ENCODE measurements at regions not wholly inside any gene's neighbourhood (a gene's known extent, or its start where the extent isn't known, plus 50 kb on each side); places are given as distances from the start of the nearest gene placed in this dataset.

DNA sequence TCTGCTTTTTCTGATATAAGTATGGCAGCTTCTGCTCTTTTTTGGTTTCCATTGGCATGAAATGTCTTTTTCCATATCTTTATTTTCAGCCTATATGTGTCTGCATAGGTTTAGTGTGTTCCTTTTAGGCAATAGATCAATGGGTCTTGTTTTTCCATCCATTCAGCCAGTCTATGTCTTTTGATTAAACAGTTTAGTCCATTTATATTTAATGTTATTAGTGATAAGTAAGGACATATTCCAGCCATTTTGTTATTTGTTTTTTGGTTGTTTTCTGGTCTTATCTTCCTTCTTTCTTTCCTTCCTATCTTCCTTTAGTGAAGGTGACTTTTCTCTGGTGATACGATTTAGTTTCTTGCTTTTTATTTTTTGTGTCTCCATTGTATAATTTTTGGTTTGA lies 101.3 kb upstream of the LRRC3B start (continued):
- TF ChIP-seq PHF8 (conservative IDR thresholded peaks at IDR 0.05; ENCODE audit: low read depth, low read length) (no peak), CBX5 (IDR thresholded peaks at IDR 0.05; ENCODE audit: low read depth, low read length) (no peak), SIN3A (conservative IDR thresholded peaks at IDR 0.05 in 1 of 2, IDR thresholded peaks at IDR 0.05 in 1 of 2; ENCODE audit: low read depth in 1 of 2, low read length in 2 of 2) (no peak)
- TF ChIP-seq, protein P1, sequence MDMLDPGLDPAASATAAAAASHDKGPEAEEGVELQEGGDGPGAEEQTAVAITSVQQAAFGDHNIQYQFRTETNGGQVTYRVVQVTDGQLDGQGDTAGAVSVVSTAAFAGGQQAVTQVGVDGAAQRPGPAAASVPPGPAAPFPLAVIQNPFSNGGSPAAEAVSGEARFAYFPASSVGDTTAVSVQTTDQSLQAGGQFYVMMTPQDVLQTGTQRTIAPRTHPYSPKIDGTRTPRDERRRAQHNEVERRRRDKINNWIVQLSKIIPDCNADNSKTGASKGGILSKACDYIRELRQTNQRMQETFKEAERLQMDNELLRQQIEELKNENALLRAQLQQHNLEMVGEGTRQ (IDR thresholded peaks at IDR 0.05; ENCODE audit: low read length), result no peak
